AG09309 (cell line): ENCODE measurements at regions not wholly inside any gene's neighbourhood (a gene's known extent, or its start where the extent isn't known, plus 50 kb on each side); places are given as distances from the start of the nearest gene placed in this dataset.

Source experiments
- DNase-seq: peaks from one replicate; pipeline ENCODE4 v3.0.0-alpha.2; 2010; ENCODE audit warnings: low read depth
- H3K4me3 ChIP-seq: 2 replicates; pipeline ENCODE4 v1.5.1; 2011; ENCODE audit warnings: mild to moderate bottlenecking, low read depth, low read length, moderate library complexity; ENCODE audit not compliant: control insufficient read depth
- TF ChIP-seq, protein P1 (sequence below): IDR thresholded peaks from 2 replicates; pipeline ENCODE4 v1.5.1; 2011; ENCODE audit warnings: mild to moderate bottlenecking, low read depth, low read length, inconsistent platforms; ENCODE audit not compliant: insufficient read depth, control insufficient read depth; ENCODE audit errors: missing control alignments

- TF ChIP-seq, protein P1, sequence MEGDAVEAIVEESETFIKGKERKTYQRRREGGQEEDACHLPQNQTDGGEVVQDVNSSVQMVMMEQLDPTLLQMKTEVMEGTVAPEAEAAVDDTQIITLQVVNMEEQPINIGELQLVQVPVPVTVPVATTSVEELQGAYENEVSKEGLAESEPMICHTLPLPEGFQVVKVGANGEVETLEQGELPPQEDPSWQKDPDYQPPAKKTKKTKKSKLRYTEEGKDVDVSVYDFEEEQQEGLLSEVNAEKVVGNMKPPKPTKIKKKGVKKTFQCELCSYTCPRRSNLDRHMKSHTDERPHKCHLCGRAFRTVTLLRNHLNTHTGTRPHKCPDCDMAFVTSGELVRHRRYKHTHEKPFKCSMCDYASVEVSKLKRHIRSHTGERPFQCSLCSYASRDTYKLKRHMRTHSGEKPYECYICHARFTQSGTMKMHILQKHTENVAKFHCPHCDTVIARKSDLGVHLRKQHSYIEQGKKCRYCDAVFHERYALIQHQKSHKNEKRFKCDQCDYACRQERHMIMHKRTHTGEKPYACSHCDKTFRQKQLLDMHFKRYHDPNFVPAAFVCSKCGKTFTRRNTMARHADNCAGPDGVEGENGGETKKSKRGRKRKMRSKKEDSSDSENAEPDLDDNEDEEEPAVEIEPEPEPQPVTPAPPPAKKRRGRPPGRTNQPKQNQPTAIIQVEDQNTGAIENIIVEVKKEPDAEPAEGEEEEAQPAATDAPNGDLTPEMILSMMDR: no peak
- no peak for DNase-seq
- no peak overlapping the region for H3K4me3 ChIP-seq
Observed at GRCh38 chr4:149933120-149933519, 117.5 kb upstream of the IQCM start.

DNA sequence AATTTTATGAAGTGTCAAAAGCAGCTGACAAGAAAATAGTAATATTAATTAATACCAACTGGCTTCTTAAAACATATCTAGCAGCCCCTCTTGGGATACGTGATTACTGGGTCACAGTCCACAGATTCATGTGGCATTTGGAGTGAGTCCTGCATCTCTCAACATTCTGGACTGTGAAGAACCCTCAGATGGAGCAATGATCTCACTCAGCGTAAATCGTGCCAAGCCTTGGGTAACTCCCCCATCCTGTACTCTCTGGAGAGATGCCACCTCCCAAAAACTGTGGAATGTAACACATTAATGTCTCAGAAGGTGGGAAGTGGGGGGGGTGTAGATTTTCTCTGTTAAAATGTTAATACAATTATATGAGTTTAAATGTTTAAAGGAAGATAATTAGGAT is 118.2 kb upstream of the IQCM start:
- TF ChIP-seq, protein P1: no peak
- no peak overlapping the region for H3K4me3 ChIP-seq
- no peak for DNase-seq

DNA sequence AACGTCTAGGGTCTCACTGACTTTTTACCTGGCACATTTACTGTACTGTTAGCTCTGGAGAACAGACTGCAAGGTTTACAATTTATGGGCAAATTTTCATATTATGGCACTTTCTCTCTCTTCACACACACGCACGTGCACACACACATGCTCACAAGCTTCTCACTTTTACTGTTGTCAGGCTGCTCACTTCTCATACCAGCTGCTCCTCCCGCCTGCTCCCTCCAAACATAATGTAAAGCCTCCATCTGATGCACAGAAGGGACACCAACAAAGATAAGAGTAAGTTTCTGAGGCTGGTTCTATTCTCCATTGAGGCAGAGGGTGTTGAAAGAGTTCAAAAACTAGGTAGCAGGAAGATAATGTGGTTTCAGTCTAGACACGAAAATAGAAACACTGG is 128.9 kb upstream of the DCLK2 start:
- TF ChIP-seq, protein P1: no peak
- H3K4me3 ChIP-seq: no peak overlapping the region
- DNase-seq: no peak

GRCh38 chr4:149951152-149951900 is 126.9 kb upstream of the DCLK2 start:
- H3K4me3 ChIP-seq: no peak overlapping the region
- TF ChIP-seq, protein P1: no peak
- no peak for DNase-seq

GRCh38 chr4:149952101-149952500 is 126.1 kb upstream of the DCLK2 start:
- TF ChIP-seq, protein P1: no peak
- H3K4me3 ChIP-seq: no peak overlapping the region
- DNase-seq: no peak

- TF ChIP-seq, protein P1: no peak
- DNase-seq: no peak
- no peak overlapping the region for H3K4me3 ChIP-seq
Observed at GRCh38 chr4:149952716-149953115, 125.5 kb upstream of the DCLK2 start.
